ENCODE measurements at regions not wholly inside any gene's neighbourhood (a gene's known extent, or its start where the extent isn't known, plus 50 kb on each side); places are given as distances from the start of the nearest gene placed in this dataset.

- TF ChIP-seq POLR2AphosphoS5 (IDR thresholded peaks at IDR 0.05; ENCODE audit: low read depth, low read length) (no peak), REST (IDR thresholded peaks at IDR 0.05; ENCODE audit: insufficient read depth in 1 of 2, low read depth in 2 of 2, low read length in 2 of 2) (no peak), FOXP2 (optimal IDR thresholded peaks at IDR 0.05; ENCODE audit: borderline replicate concordance, extremely low read depth, extremely low read length, insufficient read depth) (no peak), SIN3A (IDR thresholded peaks at IDR 0.05; ENCODE audit: borderline replicate concordance, insufficient read depth, low read length) (no peak), TAF1 (IDR thresholded peaks at IDR 0.05; ENCODE audit: borderline replicate concordance, insufficient read depth, low read length) (no peak)
Observed at GRCh38 chr18:38406607-38407006, 841.0 kb upstream of the CELF4 start.

GRCh38 chr18:38402509-38402908 lies 836.9 kb upstream of the CELF4 start:
- TF ChIP-seq FOXP2 (optimal IDR thresholded peaks at IDR 0.05; ENCODE audit: borderline replicate concordance, extremely low read depth, extremely low read length, insufficient read depth) (no peak), POLR2AphosphoS5 (IDR thresholded peaks at IDR 0.05; ENCODE audit: low read depth, low read length) (no peak), TAF1 (IDR thresholded peaks at IDR 0.05; ENCODE audit: borderline replicate concordance, insufficient read depth, low read length) (no peak), REST (IDR thresholded peaks at IDR 0.05; ENCODE audit: insufficient read depth in 1 of 2, low read depth in 2 of 2, low read length in 2 of 2) (no peak), SIN3A (IDR thresholded peaks at IDR 0.05; ENCODE audit: borderline replicate concordance, insufficient read depth, low read length) (no peak)

- TF ChIP-seq REST (IDR thresholded peaks at IDR 0.05; ENCODE audit: insufficient read depth in 1 of 2, low read depth in 2 of 2, low read length in 2 of 2) (no peak), SIN3A (IDR thresholded peaks at IDR 0.05; ENCODE audit: borderline replicate concordance, insufficient read depth, low read length) (no peak), TAF1 (IDR thresholded peaks at IDR 0.05; ENCODE audit: borderline replicate concordance, insufficient read depth, low read length) (no peak), POLR2AphosphoS5 (IDR thresholded peaks at IDR 0.05; ENCODE audit: low read depth, low read length) (no peak), FOXP2 (optimal IDR thresholded peaks at IDR 0.05; ENCODE audit: borderline replicate concordance, extremely low read depth, extremely low read length, insufficient read depth) (no peak)
Observed at GRCh38 chr18:38397094-38397493, 831.5 kb upstream of the CELF4 start.

- TF ChIP-seq SIN3A (IDR thresholded peaks at IDR 0.05; ENCODE audit: borderline replicate concordance, insufficient read depth, low read length) (no peak), TAF1 (IDR thresholded peaks at IDR 0.05; ENCODE audit: borderline replicate concordance, insufficient read depth, low read length) (no peak), POLR2AphosphoS5 (IDR thresholded peaks at IDR 0.05; ENCODE audit: low read depth, low read length) (no peak), REST (IDR thresholded peaks at IDR 0.05; ENCODE audit: insufficient read depth in 1 of 2, low read depth in 2 of 2, low read length in 2 of 2) (no peak), FOXP2 (optimal IDR thresholded peaks at IDR 0.05; ENCODE audit: borderline replicate concordance, extremely low read depth, extremely low read length, insufficient read depth) (no peak)
Observed at GRCh38 chr18:38386146-38386545, 820.5 kb upstream of the CELF4 start.

Data from PFSK-1 (cell line).